WTC11 (cell line): ENCODE measurements at regions not wholly inside any gene's neighbourhood (a gene's known extent, or its start where the extent isn't known, plus 50 kb on each side); places are given as distances from the start of the nearest gene placed in this dataset.

Source experiments
- ATAC-seq: fragments of 200-7000 bp; cut with Tn5 transposase; 2 replicates; pipeline ENCODE4 v1.10.0; 2021; ENCODE audit warnings: mild to moderate bottlenecking, moderate library complexity
- CTCF ChIA-PET: fragments of 300-600 bp; sonication (Branson Sonifier 250); formaldehyde crosslinking; loops from one replicate; lab custom pipeline; 2021; ENCODE audit warnings: antibody characterized with exemption; lab: Charles Lee
- POLR2A ChIA-PET: fragments of 350-600 bp; sonication (Branson Sonifier 250); formaldehyde crosslinking; loops from one replicate; lab custom pipeline; 2021; ENCODE audit warnings: antibody characterized with exemption; lab: Charles Lee
- DNase-seq: peaks from one replicate; pipeline ENCODE4 v3.0.0; 2021; ENCODE audit warnings: low spot score
- H3K27ac Mint-ChIP-seq: 2 replicates; pipeline ENCODE4 v1.8.0; 2021; ENCODE audit warnings: mixed read lengths
- H3K27me3 Mint-ChIP-seq: 2 replicates; pipeline ENCODE4 v1.8.0; 2021; ENCODE audit warnings: low read depth, mild to moderate bottlenecking, moderate library complexity, mixed read lengths
- H3K36me3 Mint-ChIP-seq: 2 replicates; pipeline ENCODE4 v1.8.0; 2021; ENCODE audit warnings: mixed read lengths
- H3K4me1 Mint-ChIP-seq: 2 replicates; pipeline ENCODE4 v1.8.0; 2022; ENCODE audit warnings: mixed read lengths
- H3K4me3 Mint-ChIP-seq: 2 replicates; pipeline ENCODE4 v1.8.0; 2021; ENCODE audit warnings: mild to moderate bottlenecking, moderate library complexity, mixed read lengths
- H3K9me3 Mint-ChIP-seq: 2 replicates; pipeline ENCODE4 v1.8.0; 2021; ENCODE audit warnings: mixed read lengths
- CBFB ChIP-seq: sonication (generic); formaldehyde crosslinking; IDR thresholded peaks from 2 replicates; pipeline ENCODE4 v1.8.1; 2022; ENCODE audit warnings: mild to moderate bottlenecking, low read depth, missing genetic modification reagents
- ELF4 ChIP-seq: sonication (generic); formaldehyde crosslinking; IDR thresholded peaks from 2 replicates; pipeline ENCODE4 v1.8.1; 2022; ENCODE audit warnings: low read depth, mild to moderate bottlenecking, moderate library complexity, missing genetic modification reagents
- ESRRA ChIP-seq: sonication (generic); formaldehyde crosslinking; IDR thresholded peaks from 2 replicates; pipeline ENCODE4 v1.8.1; 2022; ENCODE audit warnings: mild to moderate bottlenecking, missing genetic modification reagents, borderline replicate concordance
- IRF1 ChIP-seq: sonication (generic); formaldehyde crosslinking; IDR thresholded peaks from 2 replicates; pipeline ENCODE4 v1.8.0; 2023; ENCODE audit warnings: missing genetic modification reagents
- JAZF1 ChIP-seq: fragments of 250-450 bp; sonication (Bioruptor Pico); IDR thresholded peaks from 2 replicates; pipeline ENCODE4 v1.9.0; 2021; ENCODE audit warnings: moderate library complexity, mild to moderate bottlenecking, inconsistent platforms
- KAT7 ChIP-seq: sonication (generic); formaldehyde crosslinking; IDR thresholded peaks from 2 replicates; pipeline ENCODE4 v1.8.1; 2023; ENCODE audit warnings: missing genetic modification reagents, mild to moderate bottlenecking, borderline replicate concordance
- MXD4 ChIP-seq: fragments of 250-450 bp; sonication (Bioruptor Pico); IDR thresholded peaks from 2 replicates; pipeline ENCODE4 v1.8.0; 2021; ENCODE audit warnings: mild to moderate bottlenecking, moderate library complexity, borderline replicate concordance
- MYBL2 ChIP-seq: sonication (generic); formaldehyde crosslinking; IDR thresholded peaks from 2 replicates; pipeline ENCODE4 v1.8.1; 2023; ENCODE audit warnings: mild to moderate bottlenecking, moderate library complexity, missing genetic modification reagents
- NFE2L1 ChIP-seq: sonication (generic); formaldehyde crosslinking; IDR thresholded peaks from 2 replicates; pipeline ENCODE4 v1.8.1; 2023; ENCODE audit warnings: missing genetic modification reagents
- PRRX2 ChIP-seq: fragments of 250-450 bp; sonication (Bioruptor Pico); IDR thresholded peaks from 2 replicates; pipeline ENCODE4 v1.8.0; 2021; ENCODE audit warnings: mild to moderate bottlenecking
- RELA ChIP-seq: sonication (generic); formaldehyde crosslinking; IDR thresholded peaks from 2 replicates; pipeline ENCODE4 v1.8.1; 2022; ENCODE audit warnings: missing genetic modification reagents, mild to moderate bottlenecking, borderline replicate concordance
- TP53 ChIP-seq: sonication (generic); formaldehyde crosslinking; IDR thresholded peaks from 2 replicates; pipeline ENCODE4 v1.8.1; 2023; ENCODE audit warnings: mild to moderate bottlenecking, missing genetic modification reagents
- ZMAT4 ChIP-seq: fragments of 250-450 bp; sonication (Bioruptor Pico); IDR thresholded peaks from 2 replicates; pipeline ENCODE4 v1.9.0; 2021; ENCODE audit warnings: mild to moderate bottlenecking
- ZNF396 ChIP-seq: fragments of 250-450 bp; sonication (Bioruptor Pico); IDR thresholded peaks from 2 replicates; pipeline ENCODE4 v1.8.0; 2021; ENCODE audit warnings: mild to moderate bottlenecking, moderate library complexity, borderline replicate concordance
- ZNF416 ChIP-seq: fragments of 250-450 bp; sonication (Bioruptor Pico); IDR thresholded peaks from 2 replicates; pipeline ENCODE4 v1.9.0; 2021; ENCODE audit warnings: mild to moderate bottlenecking, inconsistent platforms
- ZNF425 ChIP-seq: fragments of 250-450 bp; sonication (Bioruptor Pico); conservative IDR thresholded peaks from 2 replicates; pipeline ENCODE4 v1.9.0; 2021; ENCODE audit warnings: mild to moderate bottlenecking
- TF ChIP-seq, protein P1 (sequence below): sonication (generic); formaldehyde crosslinking; IDR thresholded peaks from 2 replicates; pipeline ENCODE4 v1.8.0; 2022; ENCODE audit warnings: mild to moderate bottlenecking, missing genetic modification reagents
- TF ChIP-seq, protein P2 (sequence below): sonication (generic); formaldehyde crosslinking; IDR thresholded peaks from 2 replicates; pipeline ENCODE4 v1.8.1; 2023; ENCODE audit warnings: mild to moderate bottlenecking, missing genetic modification reagents
- TF ChIP-seq, protein P3 (sequence below): sonication (generic); formaldehyde crosslinking; IDR thresholded peaks from 2 replicates; pipeline ENCODE4 v1.8.1; 2022; ENCODE audit warnings: low read depth, missing genetic modification reagents, borderline replicate concordance
- TF ChIP-seq, protein P4 (sequence below): sonication (generic); formaldehyde crosslinking; IDR thresholded peaks from 2 replicates; pipeline ENCODE4 v1.8.1; 2022; ENCODE audit warnings: mild to moderate bottlenecking, moderate library complexity, missing genetic modification reagents

- H3K27ac Mint-ChIP-seq = no peak overlapping the region
- TF ChIP-seq ZNF396 (CRISPR knock-in tag) = no peak
- TF ChIP-seq, protein P1, sequence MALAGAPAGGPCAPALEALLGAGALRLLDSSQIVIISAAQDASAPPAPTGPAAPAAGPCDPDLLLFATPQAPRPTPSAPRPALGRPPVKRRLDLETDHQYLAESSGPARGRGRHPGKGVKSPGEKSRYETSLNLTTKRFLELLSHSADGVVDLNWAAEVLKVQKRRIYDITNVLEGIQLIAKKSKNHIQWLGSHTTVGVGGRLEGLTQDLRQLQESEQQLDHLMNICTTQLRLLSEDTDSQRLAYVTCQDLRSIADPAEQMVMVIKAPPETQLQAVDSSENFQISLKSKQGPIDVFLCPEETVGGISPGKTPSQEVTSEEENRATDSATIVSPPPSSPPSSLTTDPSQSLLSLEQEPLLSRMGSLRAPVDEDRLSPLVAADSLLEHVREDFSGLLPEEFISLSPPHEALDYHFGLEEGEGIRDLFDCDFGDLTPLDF (CRISPR knock-in tag) = no peak
- TF ChIP-seq CBFB (CRISPR knock-in tag) = no peak
- no peak for TF ChIP-seq MXD4 (CRISPR knock-in tag)
- TF ChIP-seq ELF4 = no peak
- no peak for TF ChIP-seq PRRX2 (CRISPR knock-in tag)
- TF ChIP-seq RELA = no peak
- TF ChIP-seq, protein P2, sequence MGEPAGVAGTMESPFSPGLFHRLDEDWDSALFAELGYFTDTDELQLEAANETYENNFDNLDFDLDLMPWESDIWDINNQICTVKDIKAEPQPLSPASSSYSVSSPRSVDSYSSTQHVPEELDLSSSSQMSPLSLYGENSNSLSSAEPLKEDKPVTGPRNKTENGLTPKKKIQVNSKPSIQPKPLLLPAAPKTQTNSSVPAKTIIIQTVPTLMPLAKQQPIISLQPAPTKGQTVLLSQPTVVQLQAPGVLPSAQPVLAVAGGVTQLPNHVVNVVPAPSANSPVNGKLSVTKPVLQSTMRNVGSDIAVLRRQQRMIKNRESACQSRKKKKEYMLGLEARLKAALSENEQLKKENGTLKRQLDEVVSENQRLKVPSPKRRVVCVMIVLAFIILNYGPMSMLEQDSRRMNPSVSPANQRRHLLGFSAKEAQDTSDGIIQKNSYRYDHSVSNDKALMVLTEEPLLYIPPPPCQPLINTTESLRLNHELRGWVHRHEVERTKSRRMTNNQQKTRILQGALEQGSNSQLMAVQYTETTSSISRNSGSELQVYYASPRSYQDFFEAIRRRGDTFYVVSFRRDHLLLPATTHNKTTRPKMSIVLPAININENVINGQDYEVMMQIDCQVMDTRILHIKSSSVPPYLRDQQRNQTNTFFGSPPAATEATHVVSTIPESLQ (CRISPR knock-in tag) = no peak
- no peak for TF ChIP-seq ZNF425
- TF ChIP-seq TP53 (CRISPR knock-in tag) = no peak
- peaks cover 19% of the 10 kb centered on the region for H3K9me3 Mint-ChIP-seq
- ChIA-PET CTCF (no interaction called here), POLR2A (no interaction called here)
- peaks cover 20% of the 10 kb centered on the region for H3K4me1 Mint-ChIP-seq
- no peak for DNase-seq
- no peaks in the 10 kb centered on the region for H3K27me3 Mint-ChIP-seq
- no peak for ATAC-seq
- 0 out of 2 replicates have a peak, but pooled peaks cover 5% of the 10 kb centered on the region for H3K36me3 Mint-ChIP-seq
- H3K4me3 Mint-ChIP-seq = no peak overlapping the region
Measured at GRCh38 chr4:29013341-29013740, 1706.8 kb upstream of the PCDH7 start.

DNA sequence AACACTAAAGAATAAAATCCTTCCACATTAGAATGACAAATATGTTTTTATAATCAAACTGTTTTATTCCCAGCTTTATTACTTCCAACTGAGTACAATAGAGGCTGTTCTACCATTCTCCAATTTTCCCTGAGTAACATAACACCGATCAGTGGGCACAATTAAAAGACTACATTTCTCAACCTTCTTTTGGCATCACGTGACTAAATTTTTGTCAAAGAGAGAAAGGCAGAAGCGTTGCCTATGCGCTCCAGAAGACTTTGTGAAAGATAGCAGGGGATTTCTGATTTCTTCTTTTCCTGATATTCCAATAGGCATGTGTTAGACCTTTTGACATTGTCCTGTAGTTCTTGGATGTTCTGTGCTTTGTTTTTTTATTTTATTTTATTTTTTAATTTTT is 1705.6 kb upstream of the PCDH7 start:
- H3K4me1 Mint-ChIP-seq = peaks cover 14% of the 10 kb centered on the region
- ChIA-PET POLR2A (no interaction called here), CTCF (no interaction called here)
- TF ChIP-seq NFE2L1 (CRISPR knock-in tag) (no peak), ZNF416 (CRISPR knock-in tag) (no peak), ZNF425 (no peak), JAZF1 (CRISPR knock-in tag) (no peak), MYBL2 (CRISPR knock-in tag) (no peak), KAT7 (CRISPR knock-in tag) (no peak), ESRRA (no peak), IRF1 (CRISPR knock-in tag) (no peak), ZMAT4 (CRISPR knock-in tag) (no peak)
- TF ChIP-seq, protein P3, sequence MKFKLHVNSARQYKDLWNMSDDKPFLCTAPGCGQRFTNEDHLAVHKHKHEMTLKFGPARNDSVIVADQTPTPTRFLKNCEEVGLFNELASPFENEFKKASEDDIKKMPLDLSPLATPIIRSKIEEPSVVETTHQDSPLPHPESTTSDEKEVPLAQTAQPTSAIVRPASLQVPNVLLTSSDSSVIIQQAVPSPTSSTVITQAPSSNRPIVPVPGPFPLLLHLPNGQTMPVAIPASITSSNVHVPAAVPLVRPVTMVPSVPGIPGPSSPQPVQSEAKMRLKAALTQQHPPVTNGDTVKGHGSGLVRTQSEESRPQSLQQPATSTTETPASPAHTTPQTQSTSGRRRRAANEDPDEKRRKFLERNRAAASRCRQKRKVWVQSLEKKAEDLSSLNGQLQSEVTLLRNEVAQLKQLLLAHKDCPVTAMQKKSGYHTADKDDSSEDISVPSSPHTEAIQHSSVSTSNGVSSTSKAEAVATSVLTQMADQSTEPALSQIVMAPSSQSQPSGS (CRISPR knock-in tag) = no peak
- TF ChIP-seq, protein P4, sequence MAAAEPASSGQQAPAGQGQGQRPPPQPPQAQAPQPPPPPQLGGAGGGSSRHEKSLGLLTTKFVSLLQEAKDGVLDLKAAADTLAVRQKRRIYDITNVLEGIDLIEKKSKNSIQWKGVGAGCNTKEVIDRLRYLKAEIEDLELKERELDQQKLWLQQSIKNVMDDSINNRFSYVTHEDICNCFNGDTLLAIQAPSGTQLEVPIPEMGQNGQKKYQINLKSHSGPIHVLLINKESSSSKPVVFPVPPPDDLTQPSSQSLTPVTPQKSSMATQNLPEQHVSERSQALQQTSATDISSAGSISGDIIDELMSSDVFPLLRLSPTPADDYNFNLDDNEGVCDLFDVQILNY (CRISPR knock-in tag) = no peak
- 0 out of 2 replicates have a peak, but pooled peaks cover 5% of the 10 kb centered on the region for H3K36me3 Mint-ChIP-seq
- H3K27ac Mint-ChIP-seq = no peak overlapping the region
- no peak overlapping the region for H3K4me3 Mint-ChIP-seq
- peaks cover 19% of the 10 kb centered on the region for H3K9me3 Mint-ChIP-seq
- H3K27me3 Mint-ChIP-seq = no peaks in the 10 kb centered on the region
- no peak for ATAC-seq
- no peak for DNase-seq
